ENCODE measurements at regions not wholly inside any gene's neighbourhood (a gene's known extent, or its start where the extent isn't known, plus 50 kb on each side); places are given as distances from the start of the nearest gene placed in this dataset.

DNA sequence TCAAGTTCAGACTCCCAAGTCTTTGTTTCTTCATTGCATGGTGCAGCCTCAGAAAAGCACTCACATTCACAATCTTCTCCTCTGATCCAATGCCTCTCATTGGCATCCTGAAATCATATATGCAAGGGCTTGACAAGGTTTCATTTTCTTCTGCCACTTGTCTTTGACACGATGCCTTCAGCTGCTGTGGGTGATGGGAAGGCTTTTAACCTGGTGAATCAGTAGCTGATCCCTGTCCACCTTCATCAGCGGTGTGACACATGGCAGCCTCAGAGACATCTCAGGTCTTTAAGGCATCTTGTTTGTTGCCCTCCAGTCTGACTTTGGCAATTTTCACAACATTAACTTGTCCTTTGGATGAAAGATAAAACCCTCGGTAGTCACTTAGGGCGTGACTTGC lies 147.2 kb downstream of the PRELID2 start:
- no peak for TF ChIP-seq EZH2 (IDR thresholded peaks at IDR 0.05; ENCODE audit: low read depth)
- TF ChIP-seq, protein P1, sequence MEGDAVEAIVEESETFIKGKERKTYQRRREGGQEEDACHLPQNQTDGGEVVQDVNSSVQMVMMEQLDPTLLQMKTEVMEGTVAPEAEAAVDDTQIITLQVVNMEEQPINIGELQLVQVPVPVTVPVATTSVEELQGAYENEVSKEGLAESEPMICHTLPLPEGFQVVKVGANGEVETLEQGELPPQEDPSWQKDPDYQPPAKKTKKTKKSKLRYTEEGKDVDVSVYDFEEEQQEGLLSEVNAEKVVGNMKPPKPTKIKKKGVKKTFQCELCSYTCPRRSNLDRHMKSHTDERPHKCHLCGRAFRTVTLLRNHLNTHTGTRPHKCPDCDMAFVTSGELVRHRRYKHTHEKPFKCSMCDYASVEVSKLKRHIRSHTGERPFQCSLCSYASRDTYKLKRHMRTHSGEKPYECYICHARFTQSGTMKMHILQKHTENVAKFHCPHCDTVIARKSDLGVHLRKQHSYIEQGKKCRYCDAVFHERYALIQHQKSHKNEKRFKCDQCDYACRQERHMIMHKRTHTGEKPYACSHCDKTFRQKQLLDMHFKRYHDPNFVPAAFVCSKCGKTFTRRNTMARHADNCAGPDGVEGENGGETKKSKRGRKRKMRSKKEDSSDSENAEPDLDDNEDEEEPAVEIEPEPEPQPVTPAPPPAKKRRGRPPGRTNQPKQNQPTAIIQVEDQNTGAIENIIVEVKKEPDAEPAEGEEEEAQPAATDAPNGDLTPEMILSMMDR (conservative IDR thresholded peaks at IDR 0.05) = no peak
